GM18870 (cell line): ENCODE measurements at regions not wholly inside any gene's neighbourhood (a gene's known extent, or its start where the extent isn't known, plus 50 kb on each side); places are given as distances from the start of the nearest gene placed in this dataset.
"Not testable (repeated sequence)": the region's sequence is repeated elsewhere in the genome, so short reads cannot be mapped to it uniquely, and the experiment has no call there.

Source experiments
- ATAC-seq: cut with Tn5 transposase; IDR thresholded peaks from one replicate; pipeline ENCODE4 v1.9.1; 2021; ENCODE audit warnings: moderate library complexity; ENCODE audit not compliant: unreplicated experiment

DNA sequence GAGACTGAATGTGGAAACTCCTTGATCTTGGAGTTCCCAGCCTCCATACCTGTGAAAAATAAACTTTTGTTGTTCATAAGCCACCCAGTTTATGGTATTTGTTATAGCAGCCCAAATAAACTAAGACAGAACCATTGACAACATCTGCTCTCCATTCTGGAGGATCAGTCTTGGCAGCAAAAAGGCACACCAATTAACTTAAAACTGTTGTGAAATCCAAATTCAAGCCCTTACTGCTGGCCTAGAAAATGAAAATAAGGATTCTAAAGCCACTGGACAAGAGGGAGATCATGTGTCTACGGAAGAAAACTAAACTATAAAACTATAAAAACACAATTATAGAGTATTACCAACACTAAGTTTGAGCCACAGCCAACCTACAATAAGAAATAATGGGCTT lies 172.1 kb upstream of the RNPC3 start:
- ATAC-seq: no peak

DNA sequence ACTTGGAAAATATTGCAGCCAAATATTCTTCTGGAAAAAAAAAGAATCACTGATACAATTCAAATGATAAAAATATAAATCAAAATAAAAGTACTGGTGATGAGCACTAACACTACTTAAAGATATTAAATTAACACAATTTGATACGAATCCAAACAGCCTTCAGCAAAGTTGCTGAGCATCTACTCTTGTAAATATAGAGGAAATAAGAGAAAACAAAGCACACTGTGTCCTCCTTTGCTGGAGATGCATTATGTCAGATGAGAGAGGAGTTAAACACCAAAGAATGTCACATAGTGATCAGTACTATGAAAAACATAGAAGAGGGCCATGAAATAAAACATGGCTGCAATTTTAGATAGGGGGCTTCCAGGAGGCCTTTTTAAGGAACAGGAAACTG lies 177.4 kb upstream of the RNPC3 start:
- no peak for ATAC-seq

DNA sequence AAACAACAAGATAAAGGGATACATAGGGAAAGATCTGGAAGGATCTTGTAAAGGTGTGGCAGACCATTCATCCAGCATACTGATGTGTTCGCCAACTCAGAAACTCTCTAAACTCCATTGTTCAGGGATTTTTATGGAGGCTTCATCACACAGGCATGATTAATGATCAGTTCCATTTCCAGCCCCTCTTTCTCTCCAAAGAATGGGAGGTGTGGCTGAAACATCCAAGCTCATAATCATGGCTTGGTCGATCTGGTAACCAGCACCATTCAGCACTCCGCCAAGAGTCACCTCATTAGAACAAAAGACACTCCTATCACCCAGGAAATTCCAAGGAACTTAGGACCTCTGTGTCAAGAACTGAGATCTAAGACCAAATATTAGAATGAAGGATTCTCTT lies 180.6 kb upstream of the RNPC3 start:
- ATAC-seq: no peak

DNA sequence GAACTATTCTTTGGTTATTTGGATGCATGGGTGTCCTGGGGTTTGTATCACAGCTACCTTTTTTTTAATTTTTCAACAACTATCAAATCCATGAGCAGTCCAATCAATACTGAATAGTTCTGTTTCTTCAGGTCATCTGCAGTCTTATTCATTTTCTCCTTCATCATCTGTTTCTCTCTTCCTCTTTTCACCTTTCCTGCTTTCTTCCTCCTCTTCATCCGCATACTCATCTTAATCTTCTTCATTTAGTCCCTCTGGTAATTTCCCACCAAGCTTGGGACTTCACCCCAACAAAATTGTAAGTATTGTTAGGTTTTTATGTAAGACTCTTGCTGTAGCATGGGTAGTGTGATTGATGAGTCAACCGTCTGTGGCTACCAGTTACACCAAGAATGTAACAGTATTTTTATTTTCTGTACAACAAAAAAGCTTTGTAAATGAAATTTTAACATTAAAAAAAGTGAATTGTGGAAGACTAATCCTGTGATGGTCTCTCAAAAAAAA lies 184.1 kb upstream of the RNPC3 start:
- no peak for ATAC-seq

DNA sequence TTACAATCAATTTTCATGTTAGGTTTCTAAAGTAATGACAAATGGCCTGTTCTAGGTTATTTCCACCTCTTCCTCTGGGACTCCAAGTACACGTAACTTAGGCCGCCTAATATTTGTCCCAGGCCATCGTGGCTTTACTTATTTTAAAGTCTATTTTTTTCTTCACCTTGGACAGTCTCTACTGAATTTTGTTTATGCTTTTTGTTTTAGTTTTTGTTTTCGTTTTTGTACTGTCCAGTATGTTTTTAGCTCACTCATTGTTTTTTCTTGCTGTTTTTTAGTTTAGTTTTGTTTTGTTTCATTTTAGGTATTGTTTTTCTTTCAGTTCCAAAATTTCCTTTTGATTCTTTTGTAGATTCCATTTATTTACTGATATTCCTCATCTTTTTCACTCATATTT lies 187.7 kb upstream of the RNPC3 start:
- ATAC-seq: peak; percentile 43

DNA sequence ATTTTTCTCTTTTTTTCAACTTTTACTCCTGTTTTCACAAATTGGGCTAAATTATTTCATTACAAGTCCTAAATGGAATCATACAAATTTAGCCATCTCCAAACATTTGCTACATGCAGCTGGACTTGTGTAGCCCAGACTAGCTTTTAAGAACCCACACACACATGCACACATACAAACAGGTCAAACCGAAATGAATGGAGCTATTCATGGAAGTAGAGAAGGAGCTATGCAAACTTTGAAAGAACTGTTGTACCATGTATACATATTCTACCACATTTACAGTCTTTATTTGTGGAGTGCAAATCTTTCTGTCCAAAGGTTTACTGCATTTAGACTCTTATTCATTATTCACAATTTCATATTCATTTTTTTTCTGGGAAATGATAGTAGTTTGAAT lies 189.1 kb upstream of the RNPC3 start:
- ATAC-seq: no peak

DNA sequence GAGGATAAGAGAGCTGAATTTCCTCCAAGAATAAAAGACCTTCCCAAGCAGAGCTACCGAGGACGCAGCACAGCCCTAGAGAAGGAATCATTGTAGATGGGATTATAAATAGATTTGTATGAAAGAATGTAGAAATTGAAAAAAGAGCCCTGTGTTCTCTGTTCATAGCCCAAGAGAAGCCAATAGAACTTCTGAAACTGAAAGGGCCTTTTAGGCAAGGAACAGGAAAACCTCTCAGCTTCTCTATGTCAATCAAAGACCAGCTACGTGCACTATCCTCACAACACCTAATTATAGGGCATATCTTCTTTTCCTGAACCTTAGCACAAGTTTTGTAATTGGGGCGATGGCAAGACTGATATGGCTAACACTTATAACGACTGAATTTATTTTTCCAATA lies 192.4 kb upstream of the RNPC3 start:
- ATAC-seq: peak; percentile 90

DNA sequence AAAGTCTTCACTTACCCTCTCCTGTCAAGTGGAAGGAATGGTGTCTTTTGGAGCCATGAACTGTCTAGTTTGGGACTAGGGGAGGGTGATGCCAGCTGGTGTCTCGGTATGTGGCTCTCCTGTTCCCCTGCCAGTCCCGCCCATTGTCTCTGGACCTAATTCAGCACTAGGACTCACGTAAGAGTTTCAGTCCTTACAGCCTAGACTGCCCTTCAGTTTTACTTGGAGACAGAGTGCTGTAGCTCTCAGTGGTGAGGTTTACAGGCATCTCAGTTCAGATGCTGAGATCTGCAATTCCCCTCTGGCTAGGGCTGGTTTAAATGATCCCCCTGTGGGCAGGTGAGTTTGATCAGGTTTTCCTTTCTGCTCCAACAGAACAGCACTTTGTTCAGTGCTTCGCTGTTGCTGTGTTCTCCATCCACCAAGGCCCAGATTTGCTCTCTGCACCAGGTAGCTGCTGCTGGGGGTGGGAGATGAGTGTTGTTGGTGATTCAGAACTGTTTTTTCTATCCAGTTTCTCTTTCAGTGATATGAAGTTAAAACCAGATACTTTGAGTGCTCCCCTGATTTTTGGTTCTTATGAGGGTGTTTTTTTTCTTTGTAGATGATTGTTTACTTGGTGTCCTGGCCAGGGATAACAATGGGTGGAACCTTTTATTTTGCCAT lies 198.3 kb upstream of the RNPC3 start:
- peak; percentile 70 for ATAC-seq

DNA sequence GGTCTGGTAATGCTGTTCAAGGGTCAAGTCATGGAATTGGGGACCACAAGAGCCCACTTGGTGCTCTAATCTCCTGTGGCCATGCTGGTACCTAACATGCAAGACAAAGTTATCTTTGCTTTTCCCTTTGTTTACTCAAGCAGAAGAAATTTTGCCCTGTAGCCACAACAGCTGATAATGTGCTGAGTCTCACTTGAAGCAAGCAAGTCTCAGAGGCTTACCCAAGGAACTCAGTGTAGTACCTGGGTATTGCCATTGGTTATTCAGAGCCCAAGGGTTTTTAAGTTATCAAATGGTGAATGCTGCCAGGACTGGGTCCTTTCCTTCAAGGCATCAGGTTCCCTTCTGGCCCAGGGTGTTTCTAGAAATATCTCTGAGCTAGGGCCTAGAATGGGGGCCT lies 198.9 kb upstream of the RNPC3 start:
- no peak for ATAC-seq

DNA sequence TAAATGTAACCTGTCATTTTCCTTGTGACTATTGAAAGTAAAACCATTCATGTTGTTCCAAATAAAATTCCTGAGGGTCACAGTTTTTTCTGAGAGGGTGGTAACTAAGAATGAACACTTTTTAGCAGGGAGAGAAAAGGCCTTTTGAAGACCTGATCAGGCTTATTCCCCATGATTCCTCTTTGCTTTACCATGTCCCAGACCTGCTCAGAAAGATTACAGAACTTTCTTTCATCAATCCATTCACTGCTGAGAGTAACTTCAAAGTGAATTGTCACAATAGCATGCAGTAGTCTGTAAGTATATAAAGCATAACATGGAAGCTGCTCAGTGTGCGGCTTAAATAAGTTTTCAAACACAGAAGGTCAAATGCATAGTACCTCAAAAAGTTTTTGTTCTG lies 201.5 kb upstream of the COL11A1 start:
- no peak for ATAC-seq

DNA sequence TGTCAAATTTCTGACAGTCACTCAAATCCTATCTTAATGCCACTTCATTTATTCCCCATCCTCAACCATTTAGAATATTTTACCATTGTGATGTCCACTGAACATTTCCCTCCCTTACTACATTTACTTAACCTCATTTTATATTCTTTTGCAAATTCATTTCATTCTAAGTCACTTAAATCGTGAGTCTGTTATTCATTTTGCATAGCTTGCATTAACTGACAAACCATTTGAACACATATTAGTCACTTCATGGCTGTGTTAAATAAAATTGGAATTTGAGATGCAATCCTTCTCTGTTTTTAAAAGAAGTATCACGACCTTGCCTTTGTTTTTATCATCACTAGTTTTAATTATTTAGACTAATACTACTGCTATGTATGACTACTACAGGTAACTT lies 199.4 kb upstream of the COL11A1 start:
- no peak for ATAC-seq

DNA sequence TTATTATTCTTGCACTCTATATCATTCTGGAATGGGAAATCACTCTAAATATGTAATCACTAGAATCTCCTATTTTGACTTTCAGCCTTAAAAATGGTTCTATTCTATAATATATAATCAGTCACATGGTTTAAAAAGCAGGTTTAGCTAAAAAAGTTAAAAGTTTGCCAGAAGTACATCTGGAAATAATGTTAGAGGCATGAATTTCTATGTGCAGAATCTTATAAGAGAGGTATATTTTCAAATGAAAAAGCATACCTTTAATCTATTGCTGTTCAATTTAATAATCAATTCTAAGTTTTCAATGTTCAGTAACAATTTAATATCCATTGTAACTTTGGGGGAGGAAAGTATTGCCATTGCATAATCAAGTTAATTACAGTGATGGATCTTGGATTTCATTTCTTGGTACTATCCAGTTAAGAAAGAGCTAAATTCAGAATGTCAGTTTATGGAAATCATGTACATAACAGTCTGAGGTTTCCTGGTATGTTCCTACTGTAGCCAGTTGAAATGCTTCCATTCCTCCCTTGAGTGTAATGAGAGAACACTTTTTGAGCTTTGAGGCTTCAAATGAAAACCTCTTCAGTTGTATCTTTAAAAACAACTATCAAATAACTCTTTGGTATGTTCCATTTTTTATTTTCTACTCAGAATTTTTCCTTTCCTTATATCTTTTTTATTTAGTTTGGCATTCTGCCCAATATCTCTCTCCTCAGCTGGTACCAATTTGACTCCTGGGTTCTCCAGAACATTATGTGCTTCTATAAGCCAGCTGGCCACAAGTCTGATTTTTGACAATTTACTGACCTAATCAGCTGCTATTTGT lies 175.7 kb upstream of the COL11A1 start:
- ATAC-seq: no peak

DNA sequence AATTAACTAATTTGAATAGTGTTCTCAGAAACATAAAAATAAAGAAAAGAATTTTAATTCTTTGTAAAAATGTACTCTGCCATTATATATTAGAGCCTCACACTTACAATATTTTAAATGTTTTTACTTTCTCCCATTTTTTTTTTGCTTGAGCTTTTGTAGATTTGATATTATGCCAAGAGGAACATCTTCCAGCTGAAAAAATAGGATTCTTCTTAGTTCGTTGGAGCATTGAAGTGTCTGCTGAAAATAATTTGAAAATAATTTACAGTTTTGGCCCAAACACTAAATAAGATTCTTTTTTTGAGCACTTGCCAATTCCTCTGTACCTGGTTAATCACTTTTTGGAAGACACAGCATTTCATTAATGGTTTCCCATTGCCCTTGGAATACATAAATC lies 175.0 kb upstream of the COL11A1 start:
- ATAC-seq: no peak

DNA sequence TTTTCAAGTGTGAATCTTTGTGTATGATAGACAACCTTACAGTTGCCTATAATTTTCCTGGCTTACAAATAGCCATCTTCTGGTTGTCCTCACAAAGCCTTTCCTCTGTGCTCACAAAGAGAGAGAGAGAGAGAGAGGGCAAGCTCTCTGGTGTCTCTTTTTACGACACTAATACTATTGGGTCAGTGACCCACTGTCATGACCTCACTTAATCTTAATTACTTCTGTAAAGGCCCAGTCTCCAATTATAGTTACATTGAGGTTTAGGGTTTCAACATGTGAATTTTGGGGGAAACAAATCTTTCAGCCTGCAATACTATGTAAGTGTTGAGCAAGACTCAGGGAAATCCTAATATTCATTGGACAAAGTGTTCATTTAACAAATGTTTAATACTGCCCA lies 167.4 kb upstream of the COL11A1 start:
- no peak for ATAC-seq

DNA sequence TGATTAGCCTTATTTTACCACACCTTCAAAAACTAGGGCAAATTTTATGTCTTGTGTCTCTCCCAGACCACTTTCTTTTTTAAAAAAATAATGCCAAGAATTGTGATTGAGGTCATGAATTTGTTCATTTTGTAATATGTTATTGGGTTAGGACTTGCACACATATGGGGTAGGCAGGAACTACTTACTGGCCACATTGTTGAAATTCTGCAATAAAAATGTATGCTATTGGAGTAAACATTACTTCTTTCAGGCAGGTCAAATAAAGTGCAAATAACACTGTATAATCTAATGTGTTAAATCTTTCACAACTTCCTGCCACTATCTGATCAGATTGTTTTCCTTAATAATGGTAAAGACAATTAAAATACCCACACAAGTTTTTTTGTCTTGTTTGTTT lies 166.6 kb upstream of the COL11A1 start:
- no peak for ATAC-seq

DNA sequence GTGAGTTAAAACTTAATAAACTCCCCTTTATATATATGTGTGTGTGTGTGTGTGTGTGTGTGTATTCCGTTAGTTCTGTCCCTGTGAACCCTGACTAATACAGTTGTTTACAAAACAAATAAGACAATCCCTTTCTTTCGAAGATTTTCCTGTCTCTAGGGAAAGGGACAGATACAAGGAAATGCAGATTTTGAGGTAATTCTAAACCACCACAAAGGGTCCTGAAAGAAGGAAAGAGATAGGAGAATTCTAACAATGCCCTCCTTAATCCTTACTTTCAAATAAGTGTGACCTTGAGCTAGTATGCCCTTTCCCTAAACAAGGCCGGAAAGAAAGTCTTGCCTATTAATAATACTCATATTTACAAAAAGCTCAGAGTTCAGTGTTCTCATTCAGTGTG lies 164.8 kb upstream of the COL11A1 start:
- no peak for ATAC-seq

DNA sequence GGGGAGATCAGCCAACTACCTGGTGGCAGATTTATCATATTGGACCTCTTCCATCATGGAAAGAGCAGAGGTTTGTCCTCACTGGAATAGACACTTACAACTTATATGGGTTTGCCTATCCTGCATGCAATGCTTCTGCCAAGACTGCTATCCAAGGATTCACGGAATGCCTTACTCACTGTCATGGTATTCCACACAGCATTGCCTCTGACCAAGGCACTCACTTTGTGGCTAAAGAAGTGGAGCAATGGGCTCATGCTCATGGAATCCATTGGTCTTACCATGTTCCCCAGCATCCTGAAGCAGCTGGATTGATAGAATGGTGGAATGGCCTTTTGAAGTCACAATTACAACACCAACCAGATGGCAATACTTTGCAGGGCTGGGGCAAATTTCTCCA lies 163.1 kb upstream of the COL11A1 start:
- not testable (repeated sequence) for ATAC-seq

DNA sequence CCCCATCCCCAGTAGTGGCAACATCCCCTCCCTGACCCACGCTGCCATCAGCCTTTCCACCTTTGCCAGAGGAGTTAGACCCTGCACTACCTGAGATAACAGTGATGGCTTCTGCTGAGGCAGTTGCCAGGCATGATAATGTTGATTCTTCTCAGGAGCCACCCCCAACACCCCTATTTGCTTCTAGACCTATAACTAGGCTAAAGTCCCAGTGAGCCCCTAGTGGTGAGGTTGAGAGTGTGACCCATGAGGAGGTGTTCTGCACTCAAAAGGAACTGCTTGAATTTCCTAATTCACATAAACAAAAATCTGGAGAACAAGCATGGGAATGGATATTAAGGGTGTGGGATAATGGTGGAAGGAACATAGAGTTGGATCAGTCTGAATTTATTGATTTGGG lies 159.6 kb upstream of the COL11A1 start:
- no peak for ATAC-seq

DNA sequence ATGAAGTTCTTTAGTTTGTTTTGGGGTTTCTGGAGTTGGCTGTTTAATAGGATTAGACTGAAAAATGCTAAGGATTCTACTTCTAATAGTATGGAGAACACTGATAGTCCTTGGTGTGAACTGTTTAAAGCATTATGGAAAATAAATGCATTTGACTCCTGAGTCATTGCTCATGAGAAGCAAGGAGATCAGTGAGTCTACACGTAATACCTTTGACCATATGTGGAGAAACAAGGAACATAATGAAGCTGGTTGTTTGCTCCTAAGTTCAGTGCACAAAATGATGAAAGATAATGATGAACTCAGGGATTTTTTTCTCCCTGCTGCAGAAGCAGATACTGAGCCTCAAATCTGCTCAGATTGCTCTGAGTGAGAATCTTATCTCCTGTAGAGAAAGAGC lies 158.9 kb upstream of the COL11A1 start:
- no peak for ATAC-seq

DNA sequence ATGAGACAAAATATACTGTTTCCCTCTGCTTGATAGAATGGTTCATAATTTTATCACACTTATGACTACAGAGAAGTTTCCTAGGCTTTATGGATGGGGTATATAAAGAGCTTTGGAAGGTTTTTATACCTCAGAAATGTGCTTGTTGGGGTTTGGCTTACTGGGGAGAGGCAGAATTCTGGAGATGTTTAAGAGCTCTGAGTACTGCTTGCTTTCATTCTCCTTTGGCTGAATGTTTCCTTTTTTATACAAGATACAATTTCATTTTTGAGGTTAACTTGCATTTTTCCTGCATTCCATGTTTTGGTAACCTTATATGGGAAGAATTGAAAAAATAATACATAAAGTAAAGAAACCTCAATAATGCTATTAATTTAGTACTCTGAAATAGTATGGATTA lies 157.7 kb upstream of the COL11A1 start:
- no peak for ATAC-seq

DNA sequence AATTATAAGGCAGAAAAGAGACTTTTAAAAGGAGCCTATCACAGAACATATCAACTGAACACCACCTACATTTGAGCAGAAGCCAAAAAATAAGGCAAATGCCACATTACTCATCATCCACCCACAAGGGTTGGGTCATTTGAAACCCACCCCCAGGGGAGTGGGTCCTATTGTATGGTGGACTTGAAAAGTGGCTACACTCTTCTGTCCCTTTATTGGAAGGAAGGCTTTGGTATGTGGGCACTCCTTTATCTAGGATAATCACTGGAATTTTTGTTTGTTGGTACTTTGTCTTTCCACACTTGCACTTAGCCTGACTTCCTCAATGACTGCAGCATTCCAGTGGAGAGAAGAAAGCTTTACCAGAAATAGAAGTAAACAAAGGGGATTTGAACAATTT lies 157.2 kb upstream of the COL11A1 start:
- ATAC-seq: no peak

DNA sequence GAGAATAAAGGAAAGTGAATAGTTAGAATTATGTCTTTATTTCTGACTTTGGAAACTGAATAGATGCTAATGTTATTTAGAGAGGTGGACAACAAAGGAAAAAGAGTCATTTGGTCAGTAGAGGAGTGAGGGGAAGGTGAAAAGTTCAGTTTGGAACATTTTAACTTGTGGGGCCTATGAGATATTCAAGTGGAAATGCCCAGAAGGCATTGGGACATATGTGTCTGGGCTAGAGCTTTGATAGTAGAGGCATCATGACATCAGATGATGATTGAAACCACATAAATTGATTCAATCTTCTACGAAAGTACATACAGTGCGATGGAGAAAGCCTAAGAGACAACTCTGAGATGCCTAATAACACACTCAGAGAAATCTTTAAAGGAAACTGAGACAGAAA lies 151.7 kb upstream of the COL11A1 start:
- ATAC-seq: no peak

DNA sequence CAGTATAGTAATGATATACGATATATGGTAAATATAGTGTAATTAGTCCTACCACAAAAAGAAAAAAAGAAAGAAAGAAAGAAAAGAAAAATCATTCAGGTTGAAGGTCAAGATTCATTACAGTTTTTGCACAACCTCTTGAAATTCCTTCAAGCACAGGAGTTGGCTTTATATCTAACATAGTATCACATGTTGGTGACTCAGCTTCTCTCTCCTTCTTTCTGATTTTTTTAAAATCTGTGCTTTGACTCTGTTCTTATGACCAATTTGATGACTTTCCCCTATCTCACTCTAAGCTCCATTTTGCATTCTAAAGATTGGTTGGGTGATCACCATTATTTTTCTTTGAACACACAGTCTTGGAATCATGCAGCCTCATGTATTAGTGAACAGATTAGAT lies 148.2 kb upstream of the COL11A1 start:
- no peak for ATAC-seq
